Activated CD8-positive, alpha-beta memory T cell treated with anti-CD3 and anti-CD28 coated beads for 4 hours (primary cell): ENCODE measurements at regions not wholly inside any gene's neighbourhood (a gene's known extent, or its start where the extent isn't known, plus 50 kb on each side); places are given as distances from the start of the nearest gene placed in this dataset.

Experiments
- DNase-seq, 2 donors: peaks; one replicate each; pipeline ENCODE4 v3.0.0-alpha.2; 2020; ENCODE audit warnings: low read depth in 2 of 2

DNA sequence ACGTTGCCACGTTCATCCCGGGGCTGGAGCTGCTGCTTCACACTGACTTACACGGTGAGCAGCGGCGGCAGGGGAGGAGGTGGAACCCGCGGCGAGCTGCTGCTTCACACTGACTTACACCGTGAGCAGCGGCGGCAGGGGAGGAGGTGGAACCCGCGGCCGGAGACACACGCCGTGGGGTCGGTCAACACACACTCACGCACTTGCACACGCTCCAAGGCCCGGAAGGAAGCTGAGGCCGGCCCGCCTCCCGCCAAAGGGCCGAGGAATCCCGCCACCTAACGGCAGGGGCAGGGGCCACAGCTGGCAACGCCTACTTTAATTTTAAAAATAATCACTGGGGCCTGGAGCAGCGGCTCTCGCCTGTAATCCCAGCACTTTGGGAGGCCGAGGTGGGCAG, 94.4 kb upstream of the FOXC1 start:
- DNase-seq = no peak

- no peak for DNase-seq
Observed at GRCh38 chr6:1515781-1516180, 93.9 kb upstream of the FOXC1 start.

GRCh38 chr6:1516742-1517520, 92.8 kb upstream of the FOXC1 start:
- no peak for DNase-seq

DNA sequence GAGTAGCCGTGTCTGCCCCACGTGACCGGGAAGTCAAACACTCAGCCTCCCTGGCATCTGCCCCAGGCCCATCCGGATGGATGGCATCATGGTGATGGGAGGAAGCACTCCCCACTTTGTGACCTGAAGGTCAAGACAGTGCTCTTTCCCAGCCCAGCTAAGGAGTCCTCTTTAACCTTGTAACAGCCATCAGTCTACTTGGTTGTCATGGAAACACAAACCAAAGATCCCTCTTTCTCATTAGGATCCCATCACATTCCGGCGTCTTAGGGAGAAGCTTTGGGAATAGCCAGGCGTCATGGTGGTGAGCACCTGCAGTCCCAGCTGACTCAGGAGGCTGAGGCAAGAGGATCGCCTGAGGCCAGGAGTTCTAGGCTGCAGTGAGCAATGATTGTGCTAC, 90.9 kb upstream of the FOXC1 start:
- DNase-seq = no peak

DNA sequence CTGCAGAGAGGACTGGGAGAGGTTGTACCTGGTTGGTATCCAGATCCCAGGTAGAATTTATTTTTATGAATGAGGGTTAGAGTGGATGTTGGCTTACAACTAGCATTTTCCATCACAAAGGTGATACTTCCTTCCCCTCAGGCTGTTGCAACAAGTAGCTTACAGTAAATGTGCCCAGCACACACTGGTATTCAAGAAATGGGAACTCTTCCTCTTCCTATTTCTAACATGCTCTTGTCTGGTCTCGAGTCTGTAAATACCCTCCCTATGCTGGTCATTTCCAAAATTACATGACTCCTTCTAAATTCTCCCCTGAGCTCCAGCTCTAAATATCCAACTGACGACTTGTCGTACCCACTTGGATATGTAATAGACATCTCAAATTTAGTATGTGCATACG, 90.1 kb upstream of the FOXC1 start:
- no peak for DNase-seq

DNA sequence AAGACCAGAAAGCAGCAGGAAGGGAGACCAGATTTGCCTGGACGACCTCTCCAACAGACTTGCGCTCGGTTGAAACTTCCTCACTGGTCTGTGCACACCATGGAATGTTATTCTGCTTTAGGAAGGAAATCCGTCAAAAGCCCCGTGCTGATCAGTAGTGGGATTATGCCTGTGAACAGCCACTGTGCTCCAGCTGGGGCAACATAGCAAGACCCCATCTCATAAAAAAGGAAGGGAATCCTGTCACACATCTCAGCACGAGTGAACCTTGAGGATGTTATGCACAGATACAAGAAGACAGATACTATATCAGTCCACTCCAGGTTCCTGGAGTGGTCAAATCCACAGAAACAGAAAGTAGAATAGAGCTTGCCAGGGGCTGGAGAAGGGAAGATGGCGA, 86.9 kb upstream of the FOXC1 start:
- no peak for DNase-seq

- DNase-seq = peak; percentile 39 to 65
Observed at GRCh38 chr6:1524040-1524480, 85.7 kb upstream of the FOXC1 start.

- no peak for DNase-seq
Observed at GRCh38 chr6:1525364-1526038, 84.2 kb upstream of the FOXC1 start.

- no peak for DNase-seq
Observed at GRCh38 chr6:1526398-1527072, 83.2 kb upstream of the FOXC1 start.

DNA sequence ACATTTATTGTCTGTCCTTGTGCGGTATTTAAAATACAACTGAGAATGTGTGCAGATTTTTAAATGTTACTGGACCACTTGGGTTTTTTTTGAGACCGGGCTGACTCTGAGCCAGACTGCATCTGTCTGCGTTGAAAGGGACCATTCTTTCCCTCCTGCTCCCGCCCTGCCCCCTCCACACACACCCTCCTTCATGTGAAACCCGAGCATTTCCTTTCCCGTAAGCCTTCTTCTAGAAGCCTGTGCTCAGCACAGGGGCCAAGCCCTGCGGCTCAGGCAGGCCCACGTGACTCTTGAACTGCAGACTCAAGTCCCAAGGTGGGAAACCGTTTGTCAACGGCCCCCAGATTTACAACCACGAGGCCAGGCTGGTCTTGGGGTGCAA, 82.7 kb upstream of the FOXC1 start:
- no peak for DNase-seq

DNA sequence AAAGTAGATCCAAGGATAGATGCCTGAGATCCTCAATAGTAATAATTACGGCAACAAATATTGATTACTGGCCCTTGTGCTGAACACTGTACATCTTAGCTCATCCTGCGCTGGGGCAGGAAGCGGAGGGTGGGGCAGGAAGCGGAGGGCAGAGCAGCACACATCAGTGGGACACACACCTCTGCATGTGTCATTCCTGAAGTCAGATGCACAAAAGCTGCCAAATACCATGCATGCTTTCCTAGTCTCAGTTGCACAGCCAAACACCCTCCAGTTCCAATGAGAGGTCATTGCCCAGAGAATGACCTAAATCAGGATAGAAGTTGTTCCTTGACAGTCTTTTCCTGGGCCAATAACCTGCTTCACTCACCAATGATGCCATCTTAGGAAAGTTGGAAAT, 74.4 kb upstream of the FOXC1 start:
- DNase-seq = no peak

- DNase-seq = no peak
Observed at GRCh38 chr6:1536526-1537429, 72.9 kb upstream of the FOXC1 start.

DNA sequence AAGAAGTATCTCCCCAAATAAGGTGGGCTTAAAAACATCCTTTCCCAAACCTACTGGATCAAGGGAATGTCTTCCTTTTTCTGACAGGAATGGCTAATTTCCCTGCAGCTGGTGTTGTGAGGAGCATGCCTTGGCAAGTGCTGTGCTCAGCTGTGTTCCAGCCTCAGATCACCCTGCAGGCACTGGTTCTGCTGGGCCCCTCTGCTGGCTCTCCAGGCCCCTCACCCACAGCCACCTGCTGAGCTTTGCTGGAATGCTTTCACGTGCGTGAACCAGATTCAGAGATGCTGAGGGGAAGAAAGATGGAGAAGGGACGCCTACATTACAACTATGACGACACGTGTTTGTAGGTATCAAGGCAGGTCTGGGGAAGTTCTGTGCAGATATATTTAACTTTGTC, 71.3 kb upstream of the FOXC1 start:
- DNase-seq = no peak

DNA sequence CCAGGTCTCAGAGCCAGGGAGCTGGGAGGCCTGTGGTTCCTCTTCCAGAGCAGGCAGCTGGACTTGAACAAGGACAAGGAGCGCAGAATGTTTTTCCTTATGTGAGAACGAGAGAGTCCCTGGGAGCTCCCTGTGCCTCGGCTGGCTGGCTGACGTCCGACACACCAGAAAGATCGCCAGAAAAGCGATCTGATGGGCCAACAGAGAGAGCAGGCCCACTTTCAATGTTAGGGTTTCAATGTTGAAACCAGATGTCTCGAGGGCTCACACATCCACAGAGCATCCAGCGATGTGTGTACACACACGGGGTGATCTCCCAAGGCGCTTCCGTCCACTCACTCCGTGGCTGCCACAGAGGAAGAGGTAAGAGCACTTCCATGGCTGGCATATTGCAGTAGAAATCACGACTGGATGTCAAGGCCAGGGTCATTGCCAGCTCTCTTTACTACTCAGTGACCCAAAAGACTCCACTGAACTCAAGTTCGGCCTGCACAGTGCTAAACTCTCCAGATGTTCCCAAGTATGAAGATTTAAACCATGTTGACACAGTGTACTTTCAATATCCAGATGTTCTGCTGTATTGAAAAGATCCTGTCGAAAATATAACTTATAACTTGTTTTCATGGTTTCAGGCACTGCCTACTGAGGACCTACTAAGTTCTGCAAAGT, 70.8 kb upstream of the FOXC1 start:
- no peak for DNase-seq

GRCh38 chr6:1540864-1541521, 68.7 kb upstream of the FOXC1 start:
- DNase-seq = no peak

- DNase-seq = no peak
Observed at GRCh38 chr6:1542335-1542734, 67.4 kb upstream of the FOXC1 start.

- no peak for DNase-seq
Observed at GRCh38 chr6:1542764-1543163, 67.0 kb upstream of the FOXC1 start.

GRCh38 chr6:1544000-1544399, 65.7 kb upstream of the FOXC1 start:
- no peak for DNase-seq

- DNase-seq = no peak
Observed at GRCh38 chr6:1544603-1545002, 65.1 kb upstream of the FOXC1 start.

DNA sequence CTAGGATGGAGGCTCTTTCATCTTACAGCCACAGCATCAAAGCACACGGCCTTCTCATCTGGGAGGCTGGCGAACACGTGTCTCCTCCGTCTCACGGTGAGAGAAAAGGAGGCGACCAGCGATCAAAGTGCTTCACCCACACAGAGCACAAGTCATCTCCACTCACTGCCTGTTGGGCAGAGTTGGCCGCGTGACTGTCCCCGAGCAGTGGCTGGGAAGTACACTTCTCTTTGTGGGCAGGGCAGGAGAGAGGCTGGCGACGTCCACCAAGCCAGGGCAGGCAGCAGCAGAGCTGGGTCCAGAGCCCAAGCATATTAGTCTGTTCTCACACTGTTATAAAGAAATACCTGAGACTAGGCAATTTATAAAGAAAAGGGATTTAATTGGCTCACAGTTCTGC, 64.1 kb upstream of the FOXC1 start:
- DNase-seq = no peak

GRCh38 chr6:1547785-1548184, 61.9 kb upstream of the FOXC1 start:
- no peak for DNase-seq
